Glomerular visceral epithelial cell (primary cell): ENCODE measurements at regions not wholly inside any gene's neighbourhood (a gene's known extent, or its start where the extent isn't known, plus 50 kb on each side); places are given as distances from the start of the nearest gene placed in this dataset.
A peak's percentile ranks its signal among the peaks of the same experiment; 100 is the strongest.
"Not testable (repeated sequence)": the region's sequence is repeated elsewhere in the genome, so short reads cannot be mapped to it uniquely, and the experiment has no call there.

Source experiments
- DNase-seq: peaks from one replicate; pipeline ENCODE4 v3.0.0-alpha.2; 2016; ENCODE audit errors: extremely low spot score

DNA sequence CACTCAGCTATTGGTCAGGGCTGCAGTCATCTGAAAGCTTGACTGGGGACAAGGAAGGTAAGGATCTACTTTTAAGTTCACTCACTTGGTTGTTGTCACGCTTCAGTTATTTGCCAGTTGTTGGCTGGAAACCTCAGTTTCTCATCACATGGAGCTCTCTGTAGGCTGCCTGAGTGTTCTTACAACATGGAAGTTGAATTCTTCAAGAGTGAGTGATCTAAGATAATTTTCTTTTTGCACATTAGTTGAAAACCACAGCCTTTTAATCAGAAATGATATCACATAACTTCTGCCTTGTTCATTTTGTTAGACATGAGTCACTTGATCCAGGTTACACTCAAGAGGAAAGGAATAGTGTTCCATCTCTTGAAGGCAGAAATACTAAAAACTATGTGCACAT, 552.7 kb downstream of the RAPGEF2 start:
- DNase-seq: peak; percentile 88

DNA sequence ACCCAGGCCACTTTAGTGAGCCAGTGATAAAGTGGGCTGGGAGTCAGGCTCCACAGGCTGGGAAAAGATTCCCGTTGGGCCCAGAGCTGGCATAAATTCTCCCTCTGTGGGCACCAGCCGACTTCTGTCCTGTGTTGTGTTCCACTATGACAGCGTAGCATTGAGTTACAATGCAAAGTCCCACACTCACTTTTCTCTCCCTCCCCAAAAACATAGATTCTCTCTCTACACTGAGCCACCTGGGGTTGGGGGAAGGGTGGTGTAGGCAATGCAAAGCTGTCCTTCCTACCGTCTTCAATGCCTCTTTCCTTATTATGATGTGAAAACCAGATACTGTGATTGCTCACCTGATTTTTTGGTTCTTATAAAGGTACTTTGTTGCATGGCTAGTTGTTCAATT, 566.2 kb downstream of the RAPGEF2 start:
- DNase-seq: no peak

DNA sequence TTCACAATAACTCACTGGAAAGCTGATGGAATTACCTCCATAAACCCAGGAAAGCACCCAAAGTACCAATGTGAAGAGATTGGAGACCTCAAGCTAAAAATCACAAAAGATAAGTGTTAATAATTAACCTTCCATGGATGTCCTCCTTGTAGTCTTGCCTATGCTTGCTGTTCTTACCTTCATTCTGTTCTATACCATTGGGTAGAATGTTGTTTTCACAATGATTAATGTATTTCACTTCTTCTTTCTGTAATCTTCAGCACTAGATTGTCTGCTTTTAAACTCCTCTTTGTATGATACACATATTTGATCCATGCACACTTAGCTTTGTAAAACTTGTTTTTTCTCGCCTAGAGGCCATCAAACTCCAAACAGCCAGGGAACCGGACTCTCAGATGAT, 570.3 kb downstream of the RAPGEF2 start:
- no peak for DNase-seq

DNA sequence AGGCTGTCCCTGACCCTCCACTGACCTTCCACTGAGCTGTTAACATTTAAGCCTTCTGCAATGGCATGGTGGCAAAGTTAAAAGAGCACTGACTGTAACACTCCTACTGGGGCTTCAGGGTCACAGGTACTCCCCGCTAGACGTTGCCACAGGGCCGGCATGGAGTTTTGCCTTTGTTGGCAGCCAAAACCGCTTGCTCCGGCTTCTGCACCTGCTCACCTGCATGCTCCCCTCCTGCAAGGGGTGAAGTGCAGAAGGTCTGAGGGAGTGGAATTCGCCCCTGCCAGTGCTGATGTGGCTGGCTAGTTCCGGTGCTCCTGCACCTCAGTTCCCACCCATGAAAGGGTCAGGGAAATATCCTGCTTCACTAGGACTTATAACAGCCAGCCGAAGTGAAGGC, 571.4 kb downstream of the RAPGEF2 start:
- DNase-seq: no peak

DNA sequence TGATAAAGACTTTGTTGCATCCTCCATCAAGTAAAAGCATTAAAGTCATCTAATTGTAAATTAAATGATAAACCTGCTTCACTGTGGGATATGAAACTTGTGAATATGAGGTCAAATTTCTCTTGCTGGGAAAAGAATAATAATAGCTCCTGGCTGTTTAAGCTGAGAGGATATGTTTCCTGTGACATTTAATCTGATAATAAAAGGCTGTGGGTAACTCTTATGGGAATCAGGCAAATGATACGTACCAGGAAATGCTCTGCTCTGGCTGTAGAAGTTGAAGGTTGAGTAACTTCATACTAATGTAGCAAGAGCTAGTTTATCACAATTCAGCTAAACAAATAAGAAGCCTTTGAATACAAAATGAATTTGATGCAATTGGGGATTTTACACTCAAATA, 574.6 kb downstream of the RAPGEF2 start:
- no peak for DNase-seq

DNA sequence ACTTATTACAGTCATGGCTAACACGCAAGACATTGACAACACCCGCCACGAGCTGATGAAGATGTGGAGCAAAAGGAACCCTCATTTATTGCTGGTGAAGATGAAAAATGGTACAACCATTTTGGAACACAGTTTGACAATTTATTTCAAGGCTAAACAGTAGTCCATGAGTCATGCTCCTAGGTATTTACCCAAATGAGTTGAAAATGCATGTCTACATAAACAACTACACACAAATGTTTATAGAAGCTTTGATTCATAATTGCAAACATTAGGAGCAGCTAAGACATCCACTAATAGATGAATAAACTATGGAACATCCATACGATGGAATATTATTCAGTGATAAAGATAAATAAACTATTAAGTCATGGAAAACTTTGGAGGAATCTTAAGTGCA, 580.1 kb downstream of the RAPGEF2 start:
- no peak for DNase-seq

DNA sequence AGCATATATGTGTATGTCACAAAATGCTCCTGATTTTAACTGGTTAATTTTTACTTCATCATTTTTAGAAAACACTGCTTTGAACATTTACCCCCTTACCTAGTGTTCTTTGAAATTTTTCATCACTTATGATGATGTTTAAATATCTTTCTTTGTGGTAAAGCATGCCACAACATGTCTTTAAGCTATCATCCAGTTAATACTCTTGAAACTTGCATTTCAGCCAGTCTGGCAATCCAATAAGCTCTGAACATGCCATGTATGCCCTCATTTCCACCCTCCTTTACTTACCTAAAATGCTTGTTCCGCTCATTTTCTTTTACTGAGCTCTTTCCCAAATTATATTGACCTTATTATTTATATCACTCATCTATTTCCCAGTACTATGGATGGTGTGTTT, 581.2 kb downstream of the RAPGEF2 start:
- no peak for DNase-seq

DNA sequence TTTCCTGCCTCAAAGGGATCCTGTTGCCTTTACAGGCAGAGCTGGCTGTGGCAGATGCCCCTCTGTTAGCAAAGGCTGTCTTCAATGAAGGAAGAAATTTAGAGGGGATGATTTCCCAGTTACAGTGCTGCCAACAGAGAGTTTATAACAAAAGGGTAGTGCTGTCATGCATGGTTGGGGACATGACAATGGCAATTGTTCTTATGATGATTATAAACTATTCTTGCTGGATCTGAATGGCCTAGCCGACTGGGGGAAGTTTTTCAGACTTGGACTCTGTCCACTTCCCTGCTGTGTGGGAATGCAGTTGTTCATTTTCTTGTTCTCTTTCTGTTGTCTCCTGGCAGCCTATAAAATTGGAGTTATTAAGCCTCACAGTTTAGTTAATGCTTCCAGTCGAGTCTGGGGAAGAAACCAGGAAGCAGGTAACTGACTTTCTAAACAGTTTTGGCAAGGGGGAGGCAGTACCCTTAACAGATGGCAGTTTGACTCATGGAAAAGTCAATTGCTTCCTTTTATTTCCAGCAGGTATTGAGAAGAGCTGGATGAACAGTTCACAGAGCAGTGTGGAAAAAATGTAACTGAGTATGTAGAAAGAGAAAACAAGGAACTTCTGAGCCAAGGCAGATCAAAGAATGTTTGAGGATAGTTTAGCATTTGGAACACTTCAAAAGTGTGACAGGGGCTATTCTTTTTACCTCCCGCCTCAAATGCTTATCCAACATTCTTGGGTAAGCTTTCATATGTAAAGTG, 582.6 kb downstream of the RAPGEF2 start:
- DNase-seq: no peak

DNA sequence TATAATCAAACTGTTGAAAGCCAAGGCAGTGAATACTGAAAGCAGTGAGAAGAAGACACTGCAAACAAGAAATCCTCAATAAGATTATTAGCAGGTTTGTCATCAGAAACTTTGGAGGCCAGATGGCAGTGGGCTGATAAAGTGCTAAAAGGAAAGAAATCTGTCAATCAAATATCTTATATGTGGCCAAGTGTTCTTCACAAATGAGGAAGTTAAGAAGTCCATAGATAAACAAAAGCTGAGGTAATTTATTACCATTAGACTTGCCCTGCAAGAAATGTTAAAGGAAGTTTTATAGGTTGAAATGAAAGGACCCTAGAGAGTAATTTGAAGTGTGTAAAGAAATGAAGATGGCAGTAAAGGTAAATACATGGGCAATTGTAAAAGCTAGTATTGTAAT, 586.6 kb downstream of the RAPGEF2 start:
- DNase-seq: no peak

DNA sequence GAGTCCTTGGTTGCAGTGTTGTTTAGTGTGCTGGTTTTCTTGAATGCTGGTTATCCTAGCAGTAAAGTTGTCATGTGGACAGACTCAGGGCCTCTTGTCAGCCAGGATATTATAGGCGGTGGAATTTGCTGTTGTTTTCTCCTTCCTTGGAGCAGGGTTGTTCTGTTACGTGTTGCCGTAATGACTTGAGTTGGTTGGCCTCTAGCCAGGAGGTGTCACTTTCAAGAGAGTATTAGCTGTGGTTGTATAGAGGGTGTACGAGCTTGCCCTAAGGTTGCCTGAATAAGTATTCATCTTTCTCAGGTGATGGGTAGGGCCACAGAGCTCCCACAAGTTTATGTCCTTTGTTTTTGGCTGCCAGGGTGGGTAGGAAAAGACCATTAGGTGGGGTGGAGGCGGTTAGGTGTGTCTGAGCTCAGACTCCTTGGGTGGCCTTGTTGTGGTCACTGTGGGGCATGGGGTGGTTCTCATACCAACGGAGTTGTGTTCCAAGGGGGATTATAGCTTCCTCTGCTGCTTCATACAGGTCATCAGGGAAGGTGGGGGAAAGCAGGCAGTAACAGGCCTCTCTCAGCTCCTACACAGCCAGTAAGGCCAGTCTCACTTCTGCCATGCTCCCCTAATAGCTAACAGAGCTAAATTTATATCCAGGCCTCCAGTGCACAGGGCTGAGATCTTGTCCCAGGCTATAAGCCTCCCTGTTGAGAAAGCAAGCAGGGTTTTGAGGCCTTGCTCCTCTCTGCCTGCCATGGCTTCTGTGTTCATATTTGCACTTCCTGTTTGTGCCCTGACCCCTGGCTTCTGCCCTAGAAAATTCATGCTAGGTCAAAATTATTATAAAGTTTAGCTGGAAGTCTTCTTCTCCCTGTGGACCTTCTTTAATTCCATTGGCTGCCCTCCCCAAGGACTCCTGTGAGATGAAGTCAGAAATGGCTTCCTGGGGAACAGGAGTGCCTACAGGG, 594.7 kb downstream of the RAPGEF2 start:
- DNase-seq: peak; percentile 11

DNA sequence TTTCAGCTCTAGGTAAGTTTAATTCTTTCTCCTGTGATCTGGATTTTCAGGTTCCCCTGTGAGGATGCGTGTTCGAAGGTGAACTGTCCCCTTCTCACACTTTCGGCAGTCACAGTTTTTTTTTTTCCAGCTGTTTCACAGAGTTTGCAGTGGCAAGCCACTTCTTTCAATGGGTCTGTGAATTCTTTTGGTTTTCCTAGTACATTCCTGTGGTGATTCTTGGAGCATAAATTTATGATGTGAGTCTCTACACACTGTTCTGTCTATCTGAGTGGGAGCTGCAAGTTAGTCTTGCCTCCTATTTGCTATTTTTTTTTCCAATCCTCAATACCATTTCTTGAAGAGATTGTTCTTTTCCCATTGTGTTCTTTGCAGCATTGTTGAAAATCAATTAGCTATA, 595.5 kb downstream of the RAPGEF2 start:
- peak; percentile 41 for DNase-seq

DNA sequence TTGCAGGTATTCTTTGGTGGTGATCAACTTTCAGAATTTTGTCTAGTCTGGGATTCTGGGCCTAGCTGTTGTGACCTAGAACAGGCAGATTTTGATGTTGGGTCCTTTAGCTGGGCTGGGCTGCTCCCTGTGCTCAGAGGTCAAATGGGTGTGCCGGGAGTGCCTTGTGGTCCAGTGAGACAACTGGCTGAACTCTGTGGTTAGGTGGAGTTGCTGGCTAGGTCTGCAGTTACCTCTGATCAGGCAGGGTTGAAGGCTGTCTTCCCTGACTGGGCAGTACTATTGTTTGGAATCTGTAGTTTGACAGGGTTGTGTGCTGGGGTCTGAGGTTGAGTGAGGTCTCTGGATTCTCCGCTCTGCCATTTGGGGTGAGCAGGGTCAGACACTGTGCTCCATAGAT, 599.3 kb downstream of the RAPGEF2 start:
- no peak for DNase-seq

DNA sequence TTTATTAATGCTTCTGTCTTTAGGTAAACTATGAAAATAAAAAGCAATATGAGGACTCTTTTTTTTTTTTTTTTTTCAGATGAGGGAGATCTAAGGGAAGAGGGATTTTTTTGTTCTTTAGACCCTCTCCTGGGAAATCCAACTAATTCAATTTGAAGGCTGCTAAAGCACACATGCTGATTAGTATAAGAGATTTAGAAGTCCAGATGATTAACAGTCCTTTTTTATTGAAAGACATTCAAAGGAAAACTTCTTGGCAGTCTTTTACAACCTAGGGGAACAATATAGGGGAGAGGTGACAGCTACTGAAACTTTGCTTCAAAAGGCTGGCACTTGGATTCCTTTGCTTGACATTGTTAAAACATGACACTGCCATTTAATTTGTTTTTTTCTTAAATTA, 602.5 kb downstream of the RAPGEF2 start:
- DNase-seq: no peak

DNA sequence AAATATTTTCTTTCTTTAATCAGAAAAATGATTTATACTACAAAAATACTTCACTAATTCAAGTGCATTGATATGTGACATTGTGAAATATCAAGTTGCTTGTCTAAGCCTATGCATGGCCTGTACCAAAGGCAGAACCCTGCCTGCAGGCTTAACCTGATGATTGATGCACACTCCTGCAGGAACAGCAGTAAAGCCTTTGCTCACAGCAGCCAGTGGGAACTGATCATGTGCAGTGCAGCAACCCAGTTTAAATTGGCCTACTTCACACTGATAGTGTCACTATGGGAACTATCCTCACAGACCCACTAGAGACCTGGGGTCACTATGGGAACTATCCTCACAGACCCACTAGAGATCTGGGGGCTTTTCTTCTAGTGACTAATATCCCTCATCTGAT, 603.8 kb downstream of the RAPGEF2 start:
- DNase-seq: no peak

DNA sequence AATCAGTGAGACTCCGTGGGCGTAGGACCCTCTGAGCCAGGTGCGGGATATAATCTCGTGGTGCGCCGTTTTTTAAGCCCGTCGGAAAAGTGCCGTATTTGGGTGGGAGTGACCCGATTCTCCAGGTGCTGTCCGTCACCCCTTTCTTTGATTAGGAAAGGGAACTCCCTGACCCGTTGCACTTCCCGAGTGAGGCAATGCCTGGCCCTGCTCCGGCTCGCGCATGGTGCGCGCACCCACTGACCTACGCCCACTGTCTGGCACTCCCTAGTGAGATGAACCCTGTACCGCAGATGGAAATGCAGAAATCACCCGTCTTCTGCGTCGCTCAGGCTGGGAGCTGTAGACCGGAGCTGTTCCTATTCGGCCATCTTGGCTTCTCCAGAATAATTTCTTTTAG, 612.3 kb downstream of the RAPGEF2 start:
- DNase-seq: not testable (repeated sequence)

DNA sequence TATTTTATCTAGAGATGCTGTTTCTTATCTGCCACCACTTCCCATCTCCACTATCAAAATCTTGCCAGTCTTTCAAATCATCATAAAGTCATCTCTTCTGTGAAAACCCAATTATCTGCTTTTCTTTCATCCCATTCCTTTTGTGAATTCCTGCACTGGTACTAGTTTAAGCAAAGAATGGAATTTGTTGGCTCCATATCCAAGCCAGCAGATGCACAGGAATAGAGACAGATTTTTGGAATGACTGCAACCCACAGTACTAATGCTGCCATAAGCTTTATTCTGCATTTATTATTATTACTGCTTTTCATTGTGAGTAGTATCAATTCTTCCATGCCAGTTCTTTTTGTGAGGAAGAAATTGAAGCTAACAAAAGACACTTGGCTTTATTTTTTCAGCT, 616.7 kb downstream of the RAPGEF2 start:
- no peak for DNase-seq

DNA sequence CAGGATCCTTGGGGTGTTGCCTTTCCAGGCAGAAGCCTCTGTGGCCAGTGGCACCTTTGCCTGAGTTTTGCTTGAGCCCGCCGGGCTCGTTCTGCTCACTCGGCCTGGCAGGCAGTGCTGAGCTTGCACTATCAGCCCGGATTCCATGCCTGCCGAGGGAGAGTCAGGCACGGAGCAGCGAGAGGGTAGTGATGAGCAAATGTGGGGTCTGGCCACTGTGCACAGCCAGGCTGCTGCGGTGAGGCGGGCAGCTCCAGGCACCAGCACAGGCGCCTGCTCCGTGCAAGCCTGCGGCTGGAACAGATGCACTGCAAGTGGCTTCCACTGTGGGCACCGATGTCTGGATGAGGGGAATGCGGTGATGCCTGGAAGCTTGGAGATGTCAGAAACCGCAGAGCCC, 619.2 kb downstream of the RAPGEF2 start:
- no peak for DNase-seq

DNA sequence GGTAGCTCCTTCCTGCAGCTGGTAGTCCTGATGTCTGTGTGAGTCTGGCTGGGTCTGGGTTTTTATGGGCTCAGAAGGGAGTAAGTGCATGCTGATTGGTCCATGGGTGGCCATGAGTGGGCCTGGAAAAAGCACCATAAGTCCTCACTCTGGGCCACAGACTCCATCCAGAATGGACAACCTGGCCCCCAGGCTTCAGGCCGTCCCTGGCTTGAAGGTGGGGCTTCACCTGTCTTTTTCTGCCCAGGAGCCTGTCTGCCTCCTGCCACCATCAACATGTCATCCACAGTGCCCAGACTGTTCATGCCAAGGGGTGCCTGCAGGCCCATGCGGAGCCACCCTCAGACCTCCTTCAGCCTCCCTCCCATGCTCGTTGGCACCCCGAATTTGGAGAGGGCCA, 620.0 kb downstream of the RAPGEF2 start:
- no peak for DNase-seq

DNA sequence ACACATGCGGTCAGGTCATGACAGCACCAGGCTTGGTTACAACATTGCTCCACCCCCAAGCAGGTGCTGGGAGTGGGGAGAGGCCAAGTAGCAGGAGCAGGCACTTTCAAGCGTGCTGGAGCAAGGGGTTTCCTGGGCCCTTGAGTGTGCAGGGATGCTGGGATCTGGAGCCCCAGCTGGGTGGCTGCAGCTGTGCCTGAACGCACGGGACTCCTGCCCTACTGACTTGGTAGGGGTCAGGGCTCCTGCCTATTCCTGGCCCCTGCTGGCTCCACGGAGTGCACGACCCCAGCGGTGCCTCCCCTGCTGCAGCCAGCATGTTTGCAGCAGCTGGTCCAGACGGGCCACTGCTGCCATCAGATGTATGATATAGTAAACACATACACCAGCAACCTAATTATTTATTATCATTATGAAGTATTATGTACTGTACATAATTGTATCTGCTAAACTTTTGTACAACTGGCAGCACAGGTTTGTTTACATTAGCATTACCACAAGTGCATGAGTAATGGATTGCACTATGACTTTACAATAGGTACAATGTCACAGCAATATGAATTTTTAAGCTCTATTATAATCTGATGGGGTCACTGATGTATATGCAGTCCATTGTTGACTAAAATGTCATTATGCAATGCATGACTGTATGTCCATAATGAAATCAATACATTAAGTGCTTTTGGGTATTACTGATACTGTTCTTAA, 620.6 kb downstream of the RAPGEF2 start:
- no peak for DNase-seq

DNA sequence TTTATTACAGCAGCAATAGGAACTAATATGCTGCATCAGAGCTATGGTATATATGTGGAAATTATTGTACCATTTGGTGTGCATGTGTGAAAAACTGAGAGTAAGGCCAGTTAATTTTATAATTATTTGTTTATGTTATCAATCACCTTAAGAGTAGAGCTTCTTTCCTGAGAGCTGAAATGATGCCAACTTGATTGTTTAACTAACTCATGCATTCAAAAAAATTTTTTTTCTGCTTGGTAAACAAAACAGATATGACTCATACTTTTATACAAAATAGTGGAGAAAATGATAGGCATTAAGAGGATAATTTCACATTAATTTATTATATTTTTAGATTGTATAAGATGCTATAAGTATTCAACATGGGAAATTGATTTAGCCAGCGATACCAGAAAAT, 622.7 kb downstream of the RAPGEF2 start:
- DNase-seq: no peak

DNA sequence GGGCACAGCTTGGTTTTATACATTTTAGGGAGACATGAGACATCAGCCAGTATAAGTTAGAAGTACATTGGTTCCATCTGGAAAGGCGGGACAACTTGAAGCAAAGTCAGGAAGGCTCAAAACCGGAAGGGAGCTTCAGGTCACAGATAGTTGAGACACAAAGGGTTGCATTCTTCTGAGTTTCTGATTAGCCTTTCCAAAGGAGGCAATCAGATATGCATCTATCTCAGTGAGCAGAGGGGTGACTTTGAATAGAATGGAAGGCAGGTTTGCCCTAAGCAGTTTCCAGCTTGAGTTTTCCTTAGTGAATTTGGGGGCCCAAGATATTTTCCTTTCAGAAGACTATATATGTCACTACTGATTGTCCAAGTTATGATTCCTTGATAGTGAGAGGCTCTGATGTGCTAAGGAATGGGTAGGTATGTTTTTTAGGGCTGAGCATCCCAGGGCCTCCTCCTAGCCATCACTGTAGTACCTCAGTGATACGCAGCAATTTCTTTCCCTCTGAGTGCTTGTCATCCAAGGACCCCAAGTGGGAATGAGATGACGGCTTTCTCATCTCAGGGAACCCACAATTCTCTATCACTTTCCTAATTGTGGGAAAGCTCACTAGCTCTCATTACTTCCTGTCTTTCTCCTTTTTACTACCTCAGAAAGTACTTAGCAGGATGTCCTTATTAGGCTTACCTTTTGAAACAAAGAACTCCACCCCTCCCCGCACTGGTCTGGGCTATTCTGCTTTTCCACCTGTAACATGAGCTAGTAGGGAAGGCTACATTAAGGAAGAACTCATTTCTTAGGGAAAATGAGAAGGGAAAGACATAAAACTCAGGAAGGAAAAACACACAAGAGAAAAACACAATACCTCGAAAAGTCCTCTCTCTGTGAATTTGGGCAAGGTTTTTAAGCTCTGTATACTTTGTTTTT, 632.7 kb downstream of the RAPGEF2 start:
- DNase-seq: no peak
